ENCODE measurements at regions not wholly inside any gene's neighbourhood (a gene's known extent, or its start where the extent isn't known, plus 50 kb on each side); places are given as distances from the start of the nearest gene placed in this dataset.

- no peak for DNase-seq
These were observed 616.2 kb downstream of the DNAH5 start for GRCh38 chr5:13328316-13328715.

- DNase-seq, result no peak
These were observed 618.7 kb downstream of the DNAH5 start for GRCh38 chr5:13325765-13326164.

GRCh38 chr5:13322769-13323168 is 621.7 kb downstream of the DNAH5 start:
- no peak for DNase-seq

DNA sequence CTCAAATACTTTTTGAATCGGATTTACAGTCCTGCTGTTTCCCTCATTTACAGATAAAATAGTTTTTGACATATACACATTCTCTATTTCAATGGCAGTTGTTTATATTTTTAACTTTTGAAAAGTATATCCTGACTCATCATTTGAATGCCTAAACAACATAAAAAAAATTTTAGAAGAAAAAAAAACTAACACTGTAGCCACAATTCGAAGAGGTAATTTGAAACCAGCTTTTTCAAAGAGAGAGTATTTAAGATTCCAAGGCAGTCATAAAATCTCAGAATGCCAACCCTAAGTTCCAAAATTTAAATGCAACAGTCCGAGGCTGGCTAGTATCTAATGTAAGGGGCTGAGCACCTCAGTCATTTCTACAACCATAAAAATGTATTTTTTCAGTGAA is 626.8 kb downstream of the DNAH5 start:
- no peak for DNase-seq

DNA sequence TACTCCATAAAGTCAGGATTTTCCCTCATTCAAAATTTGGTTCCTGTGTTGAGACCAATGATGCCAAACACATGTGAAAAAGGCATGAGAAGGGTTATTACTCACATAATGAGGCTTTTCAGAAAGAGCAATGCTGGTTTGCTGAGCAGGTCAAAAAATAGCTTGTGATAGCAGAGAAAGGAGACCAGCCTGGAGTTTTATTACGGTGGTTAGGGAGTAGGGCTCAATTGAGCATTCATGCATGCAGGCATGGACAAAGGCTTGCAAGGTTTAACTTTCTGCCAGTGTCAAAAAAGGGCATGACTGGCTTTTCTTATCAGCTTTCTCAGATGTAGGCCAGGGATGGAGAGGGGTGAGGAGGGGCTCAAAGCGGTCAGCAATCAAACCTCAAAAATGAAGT is 628.3 kb downstream of the DNAH5 start:
- DNase-seq, result no peak

DNA sequence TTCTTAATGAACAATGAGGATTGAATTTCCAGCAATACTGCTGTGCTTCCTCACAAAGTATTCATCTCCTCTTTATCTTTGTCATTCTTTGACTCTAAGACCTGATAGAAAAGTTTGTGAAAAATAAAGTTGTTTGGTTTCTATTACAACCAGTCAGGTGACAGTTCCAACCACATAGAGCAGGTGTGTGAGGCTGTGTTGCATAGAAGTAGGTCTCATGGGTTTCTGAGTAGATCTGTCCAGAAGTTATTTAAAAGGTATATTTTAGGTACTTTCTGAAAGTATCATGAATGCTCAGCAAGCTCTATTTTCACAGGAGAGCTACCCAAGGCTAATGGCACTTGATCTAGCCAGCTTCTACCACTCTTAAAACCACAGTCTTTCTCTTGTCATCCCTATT is 637.0 kb downstream of the DNAH5 start:
- DNase-seq, result no peak

DNA sequence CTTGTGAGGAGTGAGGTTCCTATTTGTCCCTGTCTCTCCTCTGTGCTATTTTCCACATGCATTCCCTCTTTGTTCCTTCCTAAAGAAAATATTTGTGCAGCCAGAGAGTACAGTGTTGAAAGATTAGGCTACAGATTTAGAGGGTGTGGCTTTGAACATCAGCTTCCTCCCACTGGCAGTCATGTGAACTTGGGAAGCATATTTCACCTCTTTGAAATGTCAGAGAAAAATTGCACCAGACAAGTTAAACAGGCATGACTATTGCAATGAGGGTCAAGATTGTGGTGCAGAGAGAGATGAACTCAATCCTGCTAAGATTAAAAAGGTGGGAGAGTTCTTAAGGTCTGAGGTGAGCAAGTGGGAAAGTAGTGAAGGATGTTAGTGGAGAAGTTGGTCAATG is 641.0 kb downstream of the DNAH5 start:
- DNase-seq, result no peak

DNA sequence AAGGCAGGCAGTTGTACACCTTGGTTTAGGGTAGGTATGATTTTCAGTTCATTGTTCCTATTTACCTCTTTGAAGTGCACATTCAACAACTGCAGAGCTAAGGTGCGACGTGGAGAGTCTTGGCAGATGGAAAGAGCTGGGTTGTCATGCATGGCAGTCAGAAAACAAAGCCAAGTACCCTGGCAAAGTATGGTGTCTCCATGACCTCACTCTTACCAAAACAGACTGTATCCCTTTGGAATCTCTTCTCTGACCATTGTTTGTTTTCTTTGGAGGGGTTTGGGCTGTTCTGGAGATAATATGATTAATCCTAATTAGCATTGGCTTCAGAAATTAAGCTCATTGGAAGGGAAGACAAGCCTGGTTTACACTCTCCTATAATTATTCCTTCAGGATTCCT is 665.7 kb downstream of the DNAH5 start:
- DNase-seq, result no peak

- no peak for DNase-seq
These were observed 666.3 kb downstream of the DNAH5 start for GRCh38 chr5:13278148-13278547.

GRCh38 chr5:13276156-13276555 is 668.3 kb downstream of the DNAH5 start:
- DNase-seq, result no peak

GRCh38 chr5:13263701-13264100 is 680.8 kb downstream of the DNAH5 start:
- DNase-seq, result no peak

- no peak for DNase-seq
These were observed 691.4 kb downstream of the DNAH5 start for GRCh38 chr5:13253111-13253510.

DNA sequence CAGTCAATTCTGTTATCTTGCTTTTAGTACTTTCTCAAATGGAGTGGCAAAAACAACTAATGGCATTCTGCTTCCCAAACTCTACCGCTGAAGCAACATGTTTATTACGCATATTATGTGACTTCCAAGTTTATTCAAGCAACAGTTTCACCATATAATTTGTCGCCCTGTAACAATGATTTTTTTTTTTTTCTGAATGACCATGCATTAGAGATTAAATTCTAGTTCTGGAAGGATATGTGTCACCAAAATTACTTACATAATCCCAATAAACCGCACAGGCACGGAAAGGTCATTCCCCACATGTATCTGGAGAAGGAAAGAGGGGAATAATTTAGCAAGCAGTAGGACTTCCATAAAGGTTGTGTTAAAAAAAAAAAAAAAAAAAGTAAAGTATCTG is 691.8 kb downstream of the DNAH5 start:
- no peak for DNase-seq

- DNase-seq, result no peak
These were observed 692.7 kb downstream of the DNAH5 start for GRCh38 chr5:13251623-13252376.

DNA sequence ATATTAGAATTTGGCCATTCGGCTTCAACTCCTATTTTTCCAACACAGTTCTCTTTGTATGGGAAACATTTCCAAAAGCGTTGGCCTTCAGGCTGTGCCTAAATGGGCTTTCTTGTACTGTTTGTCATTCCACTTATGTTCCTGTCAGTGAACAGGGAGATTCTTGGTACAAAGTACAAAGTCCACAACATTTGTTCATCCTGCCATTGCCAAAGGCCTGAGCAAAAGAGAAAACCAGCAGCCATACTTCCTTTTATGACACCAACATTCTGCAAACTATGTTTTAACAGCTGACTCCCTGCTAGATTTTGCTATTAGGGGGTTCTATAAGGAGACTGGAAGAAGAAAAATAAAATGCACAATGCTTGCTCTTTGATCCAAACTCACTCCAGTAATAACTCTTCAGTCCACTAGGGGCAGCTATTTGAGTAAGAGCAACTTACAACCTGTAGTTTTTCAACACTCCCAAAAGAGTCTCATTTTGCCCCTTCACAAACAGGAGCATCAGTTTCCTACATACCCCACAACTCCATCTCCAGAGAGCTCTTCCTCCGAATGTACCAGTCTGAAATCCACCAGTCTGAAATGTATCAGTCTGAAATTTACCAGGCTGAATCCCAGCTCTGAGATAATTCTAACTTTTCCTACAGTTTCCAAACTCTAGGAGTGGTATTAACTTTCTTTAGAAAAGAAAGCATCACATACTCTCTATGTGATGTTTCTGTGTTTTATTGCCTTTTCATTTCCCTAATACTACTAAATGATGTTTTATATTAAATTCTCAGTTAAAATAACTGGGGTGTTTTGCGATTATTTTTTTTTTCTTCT is 693.8 kb downstream of the DNAH5 start:
- DNase-seq, result no peak

GRCh38 chr5:13249854-13250253 is 694.6 kb downstream of the DNAH5 start:
- DNase-seq, result no peak

DNA sequence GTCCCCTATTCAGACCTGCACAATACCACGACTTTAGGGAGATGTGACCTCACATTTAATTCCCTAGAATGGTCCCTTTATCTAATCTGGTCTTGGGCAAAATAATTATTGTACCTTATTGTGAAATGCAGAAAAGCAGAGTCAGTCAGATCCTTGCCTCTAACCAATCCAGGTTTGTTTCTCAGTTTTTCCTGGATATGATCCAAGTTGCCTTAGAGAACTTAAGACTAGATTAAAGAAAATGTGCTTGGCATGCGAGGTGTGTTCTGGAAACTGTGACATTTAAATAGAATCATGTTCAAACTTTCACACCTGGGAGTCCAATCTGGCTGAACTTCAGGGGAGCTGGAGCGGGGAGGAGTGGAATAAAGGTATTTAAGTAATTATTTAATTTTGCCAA is 696.2 kb downstream of the DNAH5 start:
- DNase-seq, result no peak

DNA sequence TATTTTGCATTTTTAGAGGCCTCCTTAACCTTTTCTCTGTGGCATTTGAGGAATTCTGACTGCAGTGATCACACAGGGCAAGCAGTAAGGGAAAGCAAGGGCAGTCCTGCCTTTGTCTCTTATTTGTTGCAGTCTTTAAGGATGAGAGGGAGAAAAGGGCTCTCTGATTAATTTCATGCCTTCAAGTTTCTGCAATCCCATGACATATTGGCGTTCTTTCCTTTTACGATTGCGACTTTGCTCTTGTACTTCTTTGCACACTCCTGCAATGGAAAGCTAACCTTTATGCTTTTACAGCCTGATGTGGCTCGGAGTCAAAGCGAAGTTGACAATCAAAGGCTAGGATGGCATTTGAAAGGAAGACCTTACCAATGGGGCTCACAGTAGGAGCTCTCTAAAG is 698.4 kb downstream of the DNAH5 start:
- DNase-seq, result no peak

DNA sequence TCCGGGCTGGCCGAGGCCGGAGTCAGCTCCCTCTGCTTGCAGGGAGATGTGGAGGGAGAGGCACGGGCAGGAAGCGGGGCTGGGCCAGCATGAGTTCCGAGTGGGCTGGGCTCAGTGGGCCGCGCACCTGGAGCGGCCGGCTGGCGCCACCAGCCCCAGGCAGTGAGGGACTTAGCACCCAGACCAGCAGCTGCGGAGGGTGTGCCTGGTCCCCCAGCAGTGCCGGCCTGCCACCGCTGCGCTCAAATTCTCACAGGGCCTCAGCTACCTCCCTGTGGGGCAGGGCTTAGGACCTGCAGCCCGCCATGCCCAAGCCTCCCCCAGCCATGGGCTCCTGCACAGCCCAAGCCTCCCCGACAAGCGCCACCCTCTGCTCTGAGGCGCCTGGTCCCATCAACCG is 700.3 kb downstream of the DNAH5 start:
- no peak for DNase-seq

GRCh38 chr5:13227513-13227912 is 717.0 kb downstream of the DNAH5 start:
- DNase-seq, result no peak

GRCh38 chr5:13218518-13218917 is 726.0 kb downstream of the DNAH5 start:
- no peak for DNase-seq

DNA sequence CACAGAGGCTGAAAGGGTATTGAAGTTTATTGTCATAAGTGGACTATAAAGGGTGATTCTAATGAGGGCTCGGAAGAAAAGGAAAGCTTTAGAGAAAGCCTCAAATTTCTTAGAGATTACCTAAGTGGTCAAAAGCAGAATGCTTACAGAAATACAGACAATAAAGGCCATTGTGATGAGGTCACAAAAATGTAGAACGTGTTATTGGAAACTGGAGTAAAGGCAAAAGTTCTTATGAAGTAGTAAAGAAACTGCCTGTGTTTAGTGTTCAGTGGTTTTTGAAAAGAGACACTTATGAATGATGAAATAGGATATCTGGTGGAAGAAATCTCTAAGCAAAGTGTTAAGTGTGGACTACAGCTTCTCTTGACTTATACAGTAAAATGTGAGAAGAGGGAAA is 726.9 kb downstream of the DNAH5 start:
- DNase-seq, result no peak

DNA sequence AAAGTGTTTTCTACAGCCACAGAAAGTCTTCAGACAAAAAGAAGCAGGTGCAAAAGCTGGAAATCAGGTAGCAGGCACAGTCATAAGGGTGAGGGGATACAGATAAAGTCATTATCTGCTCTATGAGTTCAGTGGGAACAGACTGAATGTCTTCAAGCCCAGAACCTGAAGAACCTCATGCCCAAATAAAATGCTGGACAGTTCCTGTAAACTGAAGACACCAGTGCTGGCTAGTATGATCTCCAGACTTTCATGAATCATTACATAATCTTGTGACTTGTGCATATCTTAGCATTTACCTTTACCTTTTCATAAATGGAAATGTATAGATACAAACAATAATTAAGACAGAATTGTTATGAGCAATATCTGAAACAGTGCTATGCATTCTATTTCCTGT is 728.7 kb downstream of the DNAH5 start:
- no peak for DNase-seq

- DNase-seq, result no peak
These were observed 729.1 kb downstream of the DNAH5 start for GRCh38 chr5:13215370-13215769.

DNA sequence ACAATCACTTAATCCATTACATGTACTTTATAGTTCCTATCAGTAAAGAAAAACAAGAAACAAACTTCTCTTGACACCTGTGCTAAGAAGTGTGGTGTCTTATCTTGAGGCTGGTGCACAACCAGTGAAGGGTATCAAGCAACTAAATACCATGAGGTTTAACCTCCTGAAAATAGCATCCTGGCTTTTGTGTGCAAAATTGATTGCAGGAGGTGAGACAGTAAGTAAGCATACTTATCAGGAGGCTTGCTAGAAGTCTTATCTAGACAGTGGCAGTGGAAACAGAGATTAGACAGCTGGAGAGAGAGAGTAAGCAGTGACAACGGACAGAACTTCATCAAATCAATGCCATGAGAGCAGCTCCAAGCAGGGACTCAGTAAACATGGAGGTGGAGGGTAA is 730.3 kb downstream of the DNAH5 start:
- no peak for DNase-seq
